HG03039 (cell line): ENCODE measurements at regions not wholly inside any gene's neighbourhood (a gene's known extent, or its start where the extent isn't known, plus 50 kb on each side); places are given as distances from the start of the nearest gene placed in this dataset.
"Not testable (repeated sequence)": the region's sequence is repeated elsewhere in the genome, so short reads cannot be mapped to it uniquely, and the experiment has no call there.

ENCODE experiments used
- ATAC-seq: cut with Tn5 transposase; IDR thresholded peaks from one replicate; pipeline ENCODE4 v1.9.1; 2021; ENCODE audit warnings: mild to moderate bottlenecking, moderate library complexity; ENCODE audit not compliant: unreplicated experiment

DNA sequence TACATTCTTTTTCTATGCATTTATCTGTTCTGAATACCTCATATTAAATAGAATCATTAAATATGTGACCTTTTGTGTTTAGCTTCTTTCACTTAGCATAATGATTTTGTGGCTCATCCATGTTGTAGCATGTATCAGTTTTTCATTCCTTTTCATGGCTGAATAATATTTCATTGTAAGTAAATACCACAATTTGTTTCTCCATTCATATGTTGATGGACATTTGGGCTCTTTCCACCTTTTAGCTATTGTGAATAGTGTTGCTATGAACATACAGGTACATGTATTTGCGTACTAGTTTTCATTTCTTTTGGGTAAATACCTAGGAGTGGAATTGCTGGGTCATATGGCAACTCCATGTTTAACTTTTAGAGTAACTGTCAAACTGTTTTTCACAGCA is 85.1 kb downstream of the GNL3L start:
- ATAC-seq: no peak

- ATAC-seq: no peak
These were observed 103.6 kb downstream of the GNL3L start for GRCh38 chrX:54633641-54634040.

DNA sequence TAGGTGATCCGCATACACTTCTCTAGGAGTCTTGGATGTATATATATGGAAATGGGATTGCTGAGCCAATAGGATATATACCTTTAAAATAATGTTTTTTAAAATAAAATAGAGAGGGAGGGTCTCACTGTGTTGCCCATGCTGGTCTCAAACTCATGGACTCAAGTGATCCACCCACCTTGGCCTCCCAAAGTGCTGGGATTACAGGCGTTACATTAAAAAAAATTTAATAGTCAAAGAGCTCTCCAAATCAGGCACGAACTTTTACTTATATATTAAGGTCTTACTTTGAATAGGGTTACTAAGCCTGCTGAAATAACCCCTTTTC is 109.0 kb downstream of the GNL3L start:
- ATAC-seq: no peak

DNA sequence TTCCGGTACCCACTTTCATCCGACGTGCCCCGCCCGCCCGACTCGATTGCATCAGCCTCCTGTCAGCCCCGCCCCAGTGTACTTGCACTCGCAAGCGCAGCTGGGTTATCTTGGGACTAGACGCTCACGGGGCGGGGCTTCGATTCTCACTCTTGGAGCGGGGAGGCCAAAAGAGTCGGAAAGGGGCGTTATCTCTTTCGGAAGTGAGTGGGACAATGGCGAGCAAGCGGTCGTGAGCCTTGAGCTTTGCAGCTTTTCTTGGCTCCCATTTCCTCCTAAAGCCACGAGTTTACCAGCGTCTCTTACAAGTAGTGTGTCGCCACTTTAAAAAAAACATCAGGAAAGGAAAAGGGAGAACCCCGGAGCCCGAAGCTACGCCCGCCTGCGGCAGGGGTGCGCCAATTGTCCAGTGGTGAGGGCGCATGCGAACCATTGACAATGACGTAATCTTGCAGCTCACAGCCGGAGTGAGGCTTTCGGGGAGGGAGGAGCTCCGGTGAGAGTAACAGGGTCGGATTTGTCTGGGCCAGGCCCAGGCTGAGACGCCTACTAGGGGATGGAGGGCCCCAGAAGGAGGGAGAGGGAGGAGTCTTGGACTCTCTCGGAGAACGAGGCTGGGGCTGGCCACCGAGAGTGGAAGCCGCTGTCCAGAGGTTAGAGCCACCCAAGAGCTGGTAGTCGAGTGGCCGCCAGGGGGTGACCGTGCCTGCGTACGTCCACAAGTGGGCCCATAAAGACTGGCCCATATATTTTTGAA is 109.5 kb downstream of the GNL3L start:
- peak; percentile 93 for ATAC-seq

GRCh38 chrX:54640103-54640690 is 110.2 kb downstream of the GNL3L start:
- ATAC-seq: no peak

DNA sequence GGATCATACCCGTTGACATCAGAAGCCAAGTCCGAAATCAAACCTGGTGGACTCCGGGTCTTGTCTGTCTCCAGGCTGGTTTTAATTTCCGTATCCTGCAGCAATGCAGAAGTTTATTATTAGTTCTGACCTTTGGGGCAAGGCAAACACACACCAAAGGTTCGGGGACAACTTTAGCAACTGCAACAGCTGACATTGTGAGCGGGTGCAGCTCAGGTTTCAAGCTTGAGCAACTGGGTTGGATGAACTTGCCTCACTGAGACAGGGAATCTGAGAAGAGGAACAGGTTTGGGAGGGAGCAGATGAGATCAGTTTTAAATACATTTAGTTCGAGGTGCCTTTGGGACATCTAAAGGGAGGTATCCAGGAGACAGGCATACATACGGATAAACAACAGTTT is 110.7 kb downstream of the GNL3L start:
- no peak for ATAC-seq

DNA sequence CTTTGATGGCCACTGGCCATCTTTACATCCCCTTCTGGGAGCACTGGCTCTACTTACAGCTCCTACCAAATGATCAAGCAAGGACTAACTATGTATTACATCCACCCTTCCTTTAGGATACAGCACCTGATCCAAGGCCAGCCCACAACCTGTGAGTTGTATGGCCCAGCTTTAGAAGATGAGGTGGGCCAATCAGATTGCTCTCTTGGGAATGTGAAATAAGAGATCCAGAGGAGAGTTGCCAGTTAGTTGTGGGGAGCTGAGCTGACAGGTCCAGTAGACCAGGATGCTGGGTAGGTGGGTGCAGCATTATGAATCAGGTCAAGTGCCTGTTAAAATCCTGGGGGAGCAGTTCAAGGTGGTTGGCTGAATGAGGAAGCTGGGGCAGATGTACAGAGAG is 111.5 kb downstream of the GNL3L start:
- ATAC-seq: no peak

DNA sequence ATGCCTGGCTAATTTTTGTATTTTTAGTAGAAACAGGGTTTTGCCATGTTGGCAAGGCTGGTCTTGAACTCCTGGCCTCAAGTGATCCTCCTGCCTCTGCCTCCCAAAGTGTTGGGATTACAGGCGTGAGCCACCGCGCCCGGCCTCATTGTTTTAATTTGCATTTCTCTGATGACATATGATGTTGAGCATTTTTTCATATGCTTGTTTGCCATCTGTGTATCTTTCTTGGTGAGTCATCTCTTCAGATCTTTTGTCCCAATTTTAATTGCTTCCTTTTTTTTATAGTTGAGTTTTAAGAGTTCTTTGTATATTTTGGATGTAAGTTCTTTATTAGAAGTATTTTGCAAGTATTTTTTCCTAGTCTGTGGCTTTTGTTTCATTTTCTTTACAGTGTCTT is 117.6 kb downstream of the GNL3L start:
- not testable (repeated sequence) for ATAC-seq

GRCh38 chrX:54659547-54659946 is 129.5 kb downstream of the GNL3L start:
- ATAC-seq: no peak

DNA sequence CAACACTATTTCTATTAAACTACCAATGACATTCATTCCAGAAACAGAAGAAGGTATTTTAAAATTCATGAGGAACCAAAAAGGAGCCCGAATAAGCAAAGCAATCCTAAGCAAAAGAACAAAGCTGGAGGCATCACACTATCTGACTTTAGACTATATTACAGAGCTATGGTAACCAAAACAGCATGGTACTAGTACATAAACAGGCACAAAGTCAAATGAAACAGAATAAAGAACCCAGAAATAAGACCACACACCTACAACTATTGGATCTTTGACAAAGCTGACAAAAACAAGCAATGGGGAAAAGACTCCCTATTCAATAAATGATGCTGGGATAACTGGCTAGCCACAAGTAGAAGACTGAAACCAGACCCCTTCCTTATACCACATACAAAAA is 122.3 kb downstream of the ITIH6 start:
- ATAC-seq: no peak

DNA sequence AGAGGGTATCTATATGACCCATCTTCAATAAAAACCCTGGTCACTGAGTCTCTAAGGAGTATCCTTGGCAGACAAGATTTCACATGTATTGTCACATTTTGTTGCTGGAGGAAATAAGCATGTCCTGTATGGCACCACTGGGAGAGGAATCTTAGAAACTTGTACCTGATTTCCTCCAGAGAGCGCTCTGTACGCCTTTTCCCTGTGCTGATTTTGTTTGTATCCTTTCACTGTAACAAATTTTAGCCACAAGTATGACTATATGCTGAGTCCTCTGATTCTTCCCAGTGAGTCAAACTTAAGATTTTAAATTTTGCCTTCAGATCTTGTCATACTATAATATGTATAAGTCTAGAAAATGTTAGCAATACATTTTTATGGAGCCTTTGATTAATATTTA is 102.8 kb downstream of the ITIH6 start:
- no peak for ATAC-seq

- ATAC-seq: peak; percentile 84
These were observed 102.1 kb downstream of the ITIH6 start for GRCh38 chrX:54695816-54696487.
